ENCODE measurements at regions not wholly inside any gene's neighbourhood (a gene's known extent, or its start where the extent isn't known, plus 50 kb on each side); places are given as distances from the start of the nearest gene placed in this dataset.

DNA sequence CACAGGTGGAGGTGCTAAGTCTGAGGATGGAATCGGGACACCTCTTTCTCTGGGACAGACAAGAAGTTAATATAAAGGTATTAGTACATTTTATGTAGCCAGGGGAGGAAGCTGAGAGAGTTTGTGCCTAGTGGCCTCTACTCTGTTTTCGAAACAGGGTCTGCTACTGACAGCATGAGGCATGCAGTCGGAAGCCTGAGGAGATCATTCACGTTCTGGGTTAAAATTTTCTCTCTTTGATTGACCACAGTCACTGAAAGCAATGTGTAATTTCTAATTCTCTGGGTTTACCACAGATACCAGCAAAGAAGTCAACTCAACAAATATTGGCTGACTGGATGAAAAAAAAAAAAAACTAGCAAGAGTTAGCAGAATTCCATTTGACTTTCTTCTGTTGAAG is 53.3 kb upstream of the KCTD7 start:
- Histone ChIP-seq H3K9me3 (ENCODE audit: low read depth, low read length) (no peaks in the 10 kb centered on the region), H3K4me3 (no peak overlapping the region), H3K36me3 (ENCODE audit: insufficient read depth, low read length) (peaks cover 26% of the 10 kb centered on the region), H3K27ac (peak overlapping the region; percentile 40; the same call in 1 of the 2 replicates), H3K9ac (ENCODE audit: insufficient read length) (no peak overlapping the region)
- no peak for TF ChIP-seq POLR2AphosphoS5 (IDR thresholded peaks at IDR 0.05; ENCODE audit: borderline replicate concordance, low read depth, low read length)
- no peak for TF ChIP-seq FOXP2 (optimal IDR thresholded peaks at IDR 0.05; ENCODE audit: control extremely low read depth, extremely low read length, insufficient read depth)
- TF ChIP-seq EZH2 (IDR thresholded peaks at IDR 0.05) = no peak
- DNase-seq (ENCODE audit: low read depth, low spot score) = no peak

DNA sequence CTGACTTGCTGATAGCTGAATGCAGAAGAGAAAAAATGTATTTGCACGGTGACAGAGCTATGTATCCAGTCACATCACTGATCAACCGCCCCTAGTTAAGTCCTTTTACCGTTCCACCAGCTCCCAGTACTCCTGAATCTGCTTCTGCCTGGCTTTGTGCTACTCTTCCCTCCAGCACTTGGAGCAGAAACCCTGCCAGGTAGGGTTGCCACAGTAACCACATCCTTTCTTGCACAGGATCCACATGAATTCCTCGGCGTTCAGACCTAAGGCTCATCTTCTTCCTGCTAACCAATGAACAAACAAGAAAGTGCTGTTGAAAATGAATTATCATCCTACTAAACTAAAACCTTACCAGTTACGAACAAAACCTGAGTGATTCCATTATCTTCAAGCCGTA is 52.0 kb upstream of the KCTD7 start:
- Histone ChIP-seq H3K9me3 (ENCODE audit: low read depth, low read length) (no peaks in the 10 kb centered on the region), H3K36me3 (ENCODE audit: insufficient read depth, low read length) (peaks cover 23% of the 10 kb centered on the region), H3K9ac (ENCODE audit: insufficient read length) (no peak overlapping the region), H3K27ac (no peak overlapping the region), H3K4me3 (no peak overlapping the region)
- no peak for TF ChIP-seq EZH2 (IDR thresholded peaks at IDR 0.05)
- no peak for TF ChIP-seq POLR2AphosphoS5 (IDR thresholded peaks at IDR 0.05; ENCODE audit: borderline replicate concordance, low read depth, low read length)
- no peak for TF ChIP-seq FOXP2 (optimal IDR thresholded peaks at IDR 0.05; ENCODE audit: control extremely low read depth, extremely low read length, insufficient read depth)
- DNase-seq (ENCODE audit: low read depth, low spot score) = no peak

Measured in SK-N-MC (cell line).